GM12878 (cell line): ENCODE measurements at regions not wholly inside any gene's neighbourhood (a gene's known extent, or its start where the extent isn't known, plus 50 kb on each side); places are given as distances from the start of the nearest gene placed in this dataset.

Experiments used
- ATAC-seq: fragments of 200-7000 bp; cut with Tn5 transposase; 3 replicates; pipeline ENCODE4 v1.9.1; 2020; ENCODE audit warnings: mild to moderate bottlenecking, moderate library complexity
- BruUV-seq: library from RNA; stranded (reverse); fragments of 400-500 nt; replicated peaks from 2 replicates; lab custom pipeline; 2021; lab: Mats Ljungman, UMichigan
- CTCF ChIA-PET: fragments of 300-600 bp; sonication (Branson Sonifier 250); formaldehyde crosslinking; extraction: SDS; loops from one replicate; lab custom pipeline; 2021; ENCODE audit warnings: inconsistent platforms; lab: Yijun Ruan, JAX
- POLR2A ChIA-PET: fragments of 350-600 bp; formaldehyde crosslinking; extraction: SDS; loops from one replicate; lab custom pipeline; 2021; ENCODE audit warnings: inconsistent platforms; lab: Charles Lee
- RAD21 ChIA-PET: fragments of 300-600 bp; sonication (Branson Sonifier 250); formaldehyde crosslinking; loops from one replicate; lab custom pipeline; 2023; ENCODE audit warnings: antibody characterized with exemption; ENCODE audit not compliant: unreplicated experiment; lab: Charles Lee
- SMC1A ChIA-PET: fragments of 300-600 bp; sonication (Branson Sonifier 250); formaldehyde crosslinking; loops from one replicate; lab custom pipeline; 2023; ENCODE audit not compliant: unreplicated experiment, uncharacterized antibody; lab: Charles Lee
- DNase-seq: peaks from one replicate; pipeline ENCODE4 v3.0.0-alpha.2; 2011; ENCODE audit warnings: low read depth, low spot score
- FAIRE-seq: peaks from 3 replicates; lab custom pipeline; 2011; peaks lifted over from hg19 to GRCh38; lab: Jason Lieb, UNC
- H2AFZ ChIP-seq: 2 replicates; pipeline ENCODE4 v1.6.0; 2011; ENCODE audit warnings: low read depth, low read length, control low read depth; ENCODE audit not compliant: control insufficient read depth
- H3K27ac ChIP-seq: 2 replicates; pipeline ENCODE4 v1.5.1; 2011; ENCODE audit warnings: control low read depth; ENCODE audit not compliant: control insufficient read depth, insufficient read depth
- H3K27me3 ChIP-seq, 2 experiments: replicated peaks in 1 of 2; 2 replicates each; pipeline versions ENCODE4 v1.6.0 to v1.6.1; 2011; ENCODE audit warnings: low read length in 1 of 2; ENCODE audit not compliant: control insufficient read depth in 2 of 2, insufficient read depth in 2 of 2
- H3K36me3 ChIP-seq, 2 experiments: 2 replicates each; pipeline ENCODE4 v1.5.1; 2011; ENCODE audit warnings: low read length in 1 of 2; ENCODE audit not compliant: control insufficient read depth in 2 of 2, insufficient read depth in 2 of 2
- H3K4me1 ChIP-seq: 2 replicates; pipeline ENCODE4 v1.6.1; 2011; ENCODE audit warnings: mild to moderate bottlenecking, low read length, moderate library complexity, mixed read lengths; ENCODE audit not compliant: control insufficient read depth, insufficient read depth
- H3K4me2 ChIP-seq: 2 replicates; pipeline ENCODE4 v1.6.0; 2011; ENCODE audit warnings: control low read depth; ENCODE audit not compliant: control insufficient read depth, insufficient read depth
- H3K4me3 ChIP-seq: fragments of 200-600 bp; sonication (generic); 2 replicates; pipeline ENCODE4 v1.5.1; 2016
- H3K79me2 ChIP-seq: 2 replicates; pipeline ENCODE4 v1.6.0; 2011; ENCODE audit warnings: low read length; ENCODE audit not compliant: control insufficient read depth, insufficient read depth
- H3K9ac ChIP-seq: 2 replicates; pipeline ENCODE4 v1.8.0; 2011; ENCODE audit warnings: low read length, control low read depth, mixed read lengths; ENCODE audit not compliant: control insufficient read depth, insufficient read depth
- H3K9me3 ChIP-seq: replicated peaks from 3 replicates; pipeline ENCODE4 v1.5.1; 2011; ENCODE audit warnings: mild to moderate bottlenecking, low read length; ENCODE audit not compliant: control insufficient read depth, insufficient read depth
- H4K20me1 ChIP-seq: 2 replicates; pipeline ENCODE4 v1.6.0; 2011; ENCODE audit not compliant: control insufficient read depth, insufficient read depth
- ATF3 ChIP-seq: IDR thresholded peaks from 2 replicates; pipeline ENCODE4 v1.6.1; 2011; ENCODE audit warnings: low read depth, mild to moderate bottlenecking, low read length, moderate library complexity, borderline replicate concordance; ENCODE audit errors: extremely low read depth
- CHD1 ChIP-seq: IDR thresholded peaks from 2 replicates; pipeline ENCODE4 v1.6.1; 2012; ENCODE audit warnings: low read depth, low read length, improper control_type of control experiment
- CHD2 ChIP-seq: IDR thresholded peaks from 2 replicates; pipeline ENCODE4 v1.6.1; 2011; ENCODE audit warnings: low read depth, low read length, improper control_type of control experiment, borderline replicate concordance
- E2F4 ChIP-seq: IDR thresholded peaks from 2 replicates; pipeline ENCODE4 v1.6.1; 2012; ENCODE audit warnings: low read depth, low read length, improper control_type of control experiment
- PML ChIP-seq: IDR thresholded peaks from 2 replicates; pipeline ENCODE4 v1.6.1; 2012; ENCODE audit warnings: low read length, inconsistent platforms
- POLR2AphosphoS2 ChIP-seq: IDR thresholded peaks from 2 replicates; pipeline ENCODE4 v1.6.1; 2011; ENCODE audit warnings: low read depth, mild to moderate bottlenecking, low read length, improper control_type of control experiment, moderate library complexity
- REST ChIP-seq: IDR thresholded peaks from 2 replicates; pipeline ENCODE4 v1.6.1; 2012; ENCODE audit warnings: mild to moderate bottlenecking, low read depth, low read length
- SP1 ChIP-seq: IDR thresholded peaks from one replicate; pipeline ENCODE4 v1.6.1; 2011; ENCODE audit warnings: low read depth, low read length
- SREBF1 ChIP-seq: IDR thresholded peaks from 2 replicates; pipeline ENCODE4 v1.6.1; 2012; ENCODE audit warnings: mild to moderate bottlenecking, low read length
- YBX1 ChIP-seq: fragments of 450-650 bp; IDR thresholded peaks from 2 replicates; pipeline ENCODE4 v1.6.1; 2016; ENCODE audit warnings: antibody characterized with exemption
- WGBS: methylation state at CpG from one replicate; pipeline ENCODE4 v1.1.6; 2016; ENCODE audit warnings: low lambda C conversion rate; ENCODE audit not compliant: insufficient replicate concordance, insufficient coverage; ENCODE audit errors: missing lambda C conversion rate; 5-methylcytosine and 5-hydroxymethylcytosine counted together
- in situ Hi-C: fragments of 300-500 bp; cut with MboI; formaldehyde crosslinking; loops from 9 replicates; pipeline ENCODE4 v1.14.3; 2018; ENCODE audit warnings: mixed read lengths
- intact Hi-C: fragments of 100-400 bp; cut with micrococcal nuclease; formaldehyde crosslinking; loops from one replicate; pipeline ENCODE4 v1.14.2; 2022; ENCODE audit not compliant: unreplicated experiment

GRCh38 chr7:83306502-83306901 is 143.8 kb upstream of the PCLO start (continued):
- TF ChIP-seq ATF3: no peak
- no peak for TF ChIP-seq E2F4

GRCh38 chr7:83305027-83305426 is 142.3 kb upstream of the PCLO start:
- in situ Hi-C loops (no loop called here), intact Hi-C loops (no loop called here)
- ATAC-seq (no peak), DNase-seq (no peak), FAIRE-seq (no peak)
- H3K27me3 ChIP-seq: no peaks in the 10 kb centered on the region
- H2AFZ ChIP-seq: no peak overlapping the region
- no peak overlapping the region for H3K4me3 ChIP-seq
- H3K36me3 ChIP-seq: no peaks in the 10 kb centered on the region
- WGBS: 51% methylated on average over 5 of the region's 5 CpGs
- TF ChIP-seq CHD2: no peak
- ChIA-PET CTCF (no interaction called here), RAD21 (no interaction called here), POLR2A (no interaction called here), SMC1A (interaction anchor here (0.6 kb wide), 1 partner anchor 257 kb away, joined by 4 read pairs; no protein-coding TSS in a partner anchor)
- no peak overlapping the region for H3K27ac ChIP-seq
- no peak overlapping the region for H3K9ac ChIP-seq
- H3K79me2 ChIP-seq: no peaks in the 10 kb centered on the region
- H3K4me2 ChIP-seq: no peak overlapping the region
- no peaks in the 10 kb centered on the region for H4K20me1 ChIP-seq
- H3K9me3 ChIP-seq: no peaks in the 10 kb centered on the region
- no TSS peak for BruUV-seq
- no peaks in the 10 kb centered on the region for H3K4me1 ChIP-seq

- no peaks in the 10 kb centered on the region for H3K27me3 ChIP-seq
- H3K36me3 ChIP-seq: no peaks in the 10 kb centered on the region
- H2AFZ ChIP-seq: no peak overlapping the region
- DNase-seq (no peak), FAIRE-seq (no peak), ATAC-seq (no peak)
- no peak overlapping the region for H3K9ac ChIP-seq
- intact Hi-C loops: no loop called here
- in situ Hi-C loops: no loop called here
- no peaks in the 10 kb centered on the region for H3K79me2 ChIP-seq
- H3K4me1 ChIP-seq: no peaks in the 10 kb centered on the region
- H3K27ac ChIP-seq: no peak overlapping the region
- RAD21 ChIA-PET: no interaction called here
- CTCF ChIA-PET: no interaction called here
- no peaks in the 10 kb centered on the region for H4K20me1 ChIP-seq
- no peak overlapping the region for H3K4me2 ChIP-seq
- POLR2A ChIA-PET: no interaction called here
- no peaks in the 10 kb centered on the region for H3K9me3 ChIP-seq
- WGBS: 5% methylated on average over 1 of the region's 1 CpG
- SMC1A ChIA-PET: interaction anchor here (1.0 kb wide), 1 partner anchor 192 kb away, joined by 3 read pairs; no protein-coding TSS in a partner anchor
- no peak overlapping the region for H3K4me3 ChIP-seq
- no TSS peak for BruUV-seq
- TF ChIP-seq POLR2AphosphoS2: no peak
- TF ChIP-seq CHD1: no peak
- no peak for TF ChIP-seq SREBF1
- no peak for TF ChIP-seq YBX1
- no peak for TF ChIP-seq SP1
- TF ChIP-seq REST: no peak
- no peak for TF ChIP-seq PML
Measured at GRCh38 chr7:83301416-83301815, 138.7 kb upstream of the PCLO start.
